ENCODE measurements at regions not wholly inside any gene's neighbourhood (a gene's known extent, or its start where the extent isn't known, plus 50 kb on each side); places are given as distances from the start of the nearest gene placed in this dataset.
A peak's percentile ranks its signal among the peaks of the same experiment; 100 is the strongest.

DNA sequence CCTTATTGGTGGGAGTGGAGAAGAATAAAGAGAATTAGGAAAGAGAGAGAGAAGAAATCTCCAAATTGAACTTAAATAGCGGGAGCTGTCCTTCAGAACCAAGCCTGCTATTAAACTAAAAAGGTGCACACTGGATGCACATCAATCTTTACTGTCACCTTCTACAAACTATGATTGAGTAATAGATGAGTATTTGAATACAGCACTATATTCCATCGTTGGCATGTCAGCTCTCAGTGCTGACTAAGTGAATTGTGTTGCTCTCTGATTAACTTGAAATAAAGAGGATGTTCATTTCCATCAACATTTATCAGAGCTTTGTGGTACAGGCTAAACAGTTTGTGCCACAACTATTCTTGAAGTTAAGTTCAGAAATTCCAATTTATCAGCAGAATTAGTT, 143.7 kb upstream of the PABPC4L start:
- ATAC-seq (no peak), DNase-seq (no peak)
- WGBS, 3 donors = 76 to 81% (median 80%) methylated on average over 2 of the region's 2 CpGs
- no peak overlapping the region for H3K27ac ChIP-seq
- intact Hi-C loops (cut with DNase I) = no loop called here
- no peaks in the 10 kb centered on the region for H3K4me1 ChIP-seq
- no peaks in the 10 kb centered on the region for H3K27me3 ChIP-seq (ENCODE audit: insufficient read depth in 3 of 3, low read length in 2 of 3)
- no peaks in the 10 kb centered on the region for H3K9me3 ChIP-seq
- no peak overlapping the region for H3K4me3 ChIP-seq
- TF ChIP-seq, protein P1, sequence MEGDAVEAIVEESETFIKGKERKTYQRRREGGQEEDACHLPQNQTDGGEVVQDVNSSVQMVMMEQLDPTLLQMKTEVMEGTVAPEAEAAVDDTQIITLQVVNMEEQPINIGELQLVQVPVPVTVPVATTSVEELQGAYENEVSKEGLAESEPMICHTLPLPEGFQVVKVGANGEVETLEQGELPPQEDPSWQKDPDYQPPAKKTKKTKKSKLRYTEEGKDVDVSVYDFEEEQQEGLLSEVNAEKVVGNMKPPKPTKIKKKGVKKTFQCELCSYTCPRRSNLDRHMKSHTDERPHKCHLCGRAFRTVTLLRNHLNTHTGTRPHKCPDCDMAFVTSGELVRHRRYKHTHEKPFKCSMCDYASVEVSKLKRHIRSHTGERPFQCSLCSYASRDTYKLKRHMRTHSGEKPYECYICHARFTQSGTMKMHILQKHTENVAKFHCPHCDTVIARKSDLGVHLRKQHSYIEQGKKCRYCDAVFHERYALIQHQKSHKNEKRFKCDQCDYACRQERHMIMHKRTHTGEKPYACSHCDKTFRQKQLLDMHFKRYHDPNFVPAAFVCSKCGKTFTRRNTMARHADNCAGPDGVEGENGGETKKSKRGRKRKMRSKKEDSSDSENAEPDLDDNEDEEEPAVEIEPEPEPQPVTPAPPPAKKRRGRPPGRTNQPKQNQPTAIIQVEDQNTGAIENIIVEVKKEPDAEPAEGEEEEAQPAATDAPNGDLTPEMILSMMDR (IDR thresholded peaks at IDR 0.05) = no peak
- H3K36me3 ChIP-seq (ENCODE audit: insufficient read depth in 1 of 2, low read depth in 1 of 2) = no peaks in the 10 kb centered on the region

DNA sequence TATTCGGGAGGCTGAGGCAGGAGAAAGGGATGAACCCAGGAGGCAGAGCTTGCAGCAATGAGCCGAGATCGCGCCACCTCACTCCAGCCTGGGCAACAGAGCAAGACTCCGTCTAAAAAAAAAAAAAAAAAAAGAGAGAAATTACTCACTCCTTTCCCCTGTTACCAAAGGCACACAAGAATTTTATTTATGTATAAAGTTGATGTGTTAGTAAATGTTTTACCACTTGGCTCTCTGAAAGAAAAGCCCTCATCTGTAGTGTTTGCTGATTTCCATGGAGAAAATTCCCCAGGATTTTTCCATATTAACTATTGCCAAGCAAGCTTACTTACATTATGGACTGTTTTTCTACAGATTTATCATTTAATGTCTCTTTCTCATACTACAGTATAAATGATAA, 142.1 kb upstream of the PABPC4L start:
- no peak overlapping the region for H3K27ac ChIP-seq
- H3K4me1 ChIP-seq = no peaks in the 10 kb centered on the region
- no peaks in the 10 kb centered on the region for H3K27me3 ChIP-seq (ENCODE audit: insufficient read depth in 3 of 3, low read length in 2 of 3)
- ATAC-seq (no peak), DNase-seq (peak in 1 of 2 donors; percentile 10)
- H3K36me3 ChIP-seq (ENCODE audit: insufficient read depth in 1 of 2, low read depth in 1 of 2) = no peaks in the 10 kb centered on the region
- WGBS, 3 donors = 91 to 96% (median 94%) methylated on average over 5 of the region's 5 CpGs
- H3K4me3 ChIP-seq = no peak overlapping the region
- no peaks in the 10 kb centered on the region for H3K9me3 ChIP-seq
- TF ChIP-seq, protein P1 (IDR thresholded peaks at IDR 0.05) = no peak
- intact Hi-C loops (cut with DNase I) = no loop called here

DNA sequence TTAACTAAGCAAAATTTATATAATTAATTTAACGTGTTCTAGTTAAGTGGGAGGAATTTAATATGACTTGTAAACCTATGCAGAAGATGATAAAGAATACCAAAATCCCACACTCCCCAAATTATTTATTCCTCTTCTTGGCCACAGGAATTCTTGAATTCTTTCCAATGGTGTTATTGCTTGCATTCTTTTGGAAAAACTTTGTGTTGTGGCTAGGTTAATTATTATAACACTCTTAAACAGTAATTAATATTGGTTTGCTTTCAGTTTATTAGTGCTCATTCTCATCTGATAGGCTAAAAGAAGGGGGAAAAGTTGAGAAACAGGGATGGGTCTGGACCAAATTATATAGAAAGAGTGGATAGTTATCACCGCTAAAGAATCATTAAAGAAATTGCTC, 141.5 kb upstream of the PABPC4L start:
- H3K36me3 ChIP-seq (ENCODE audit: insufficient read depth in 1 of 2, low read depth in 1 of 2) = no peaks in the 10 kb centered on the region
- no peak overlapping the region for H3K4me3 ChIP-seq
- no peaks in the 10 kb centered on the region for H3K9me3 ChIP-seq
- ATAC-seq (no peak), DNase-seq (no peak)
- H3K27me3 ChIP-seq (ENCODE audit: insufficient read depth in 3 of 3, low read length in 2 of 3) = no peaks in the 10 kb centered on the region
- H3K4me1 ChIP-seq = no peaks in the 10 kb centered on the region
- TF ChIP-seq, protein P1 (IDR thresholded peaks at IDR 0.05) = no peak
- intact Hi-C loops (cut with DNase I) = no loop called here
- no peak overlapping the region for H3K27ac ChIP-seq
- WGBS, 3 donors = 46 to 94% (median 47%) methylated on average over 2 of the region's 2 CpGs

DNA sequence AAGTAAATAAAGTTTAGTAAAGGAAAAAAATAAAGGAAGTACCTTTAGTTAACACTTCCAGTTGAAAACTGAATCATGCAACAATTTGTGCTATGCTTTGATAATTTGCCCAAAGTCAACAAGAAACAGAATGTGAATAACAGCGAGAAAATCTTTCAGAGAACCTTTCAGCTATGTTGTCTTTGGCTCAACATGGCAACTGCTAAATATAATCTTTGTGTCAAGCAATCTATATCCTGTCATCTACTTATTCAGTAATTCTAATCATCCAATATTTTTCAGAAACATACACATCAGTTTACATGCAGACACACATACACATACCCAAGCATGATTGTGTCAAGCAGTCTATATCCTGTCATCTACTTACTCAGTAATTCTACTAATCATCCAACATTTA, 136.0 kb upstream of the PABPC4L start:
- TF ChIP-seq, protein P1 (IDR thresholded peaks at IDR 0.05) = no peak
- no peak overlapping the region for H3K4me3 ChIP-seq
- 53 to 84% (median 74%) methylated on average over 1 of the region's 1 CpG for WGBS, 3 donors

DNA sequence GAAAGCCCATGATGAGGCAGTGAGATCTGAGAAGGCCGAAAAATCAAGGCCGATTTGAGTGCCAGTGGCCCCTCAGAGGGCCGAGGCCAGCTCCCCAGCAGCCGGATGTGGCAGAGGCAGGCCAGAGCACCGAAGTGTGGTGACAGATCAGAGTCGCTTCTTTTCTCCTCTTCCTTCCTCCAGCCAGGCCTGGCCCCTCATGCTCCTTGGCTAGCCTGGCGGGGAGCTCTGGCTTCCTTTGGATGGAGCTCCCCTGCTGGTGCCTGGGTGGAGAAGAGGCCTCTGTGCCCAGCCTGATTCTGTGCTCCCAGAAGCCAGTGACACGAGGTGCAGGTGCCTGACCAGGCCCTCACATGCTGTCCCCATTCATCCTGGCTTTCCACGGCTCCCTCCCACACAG, 127.2 kb upstream of the PABPC4L start:
- DNase-seq = no peak
- H3K4me3 ChIP-seq = no peak overlapping the region
- no peaks in the 10 kb centered on the region for H3K9me3 ChIP-seq
- no peak for ATAC-seq
- 85 to 89% (median 86%) methylated on average over 8 to 9 of the region's 9 CpGs for WGBS, 3 donors
- H3K27ac ChIP-seq = no peak overlapping the region
- H3K27me3 ChIP-seq (ENCODE audit: insufficient read depth in 3 of 3, low read length in 2 of 3) = no peaks in the 10 kb centered on the region
- H3K4me1 ChIP-seq = no peaks in the 10 kb centered on the region
- intact Hi-C loops (cut with DNase I) = no loop called here
- TF ChIP-seq, protein P1 (IDR thresholded peaks at IDR 0.05) = no peak
- H3K36me3 ChIP-seq (ENCODE audit: insufficient read depth in 1 of 2, low read depth in 1 of 2) = no peaks in the 10 kb centered on the region

More for the DNA sequence above, 136.0 kb upstream of the PABPC4L start:
- H3K27me3 ChIP-seq (ENCODE audit: insufficient read depth in 3 of 3, low read length in 2 of 3) = no peaks in the 10 kb centered on the region
- ATAC-seq (no peak), DNase-seq (no peak)
- no peaks in the 10 kb centered on the region for H3K36me3 ChIP-seq (ENCODE audit: insufficient read depth in 1 of 2, low read depth in 1 of 2)
- H3K27ac ChIP-seq = no peak overlapping the region
- H3K4me1 ChIP-seq = no peaks in the 10 kb centered on the region
- intact Hi-C loops (cut with DNase I) = no loop called here
- no peaks in the 10 kb centered on the region for H3K9me3 ChIP-seq
